Non-pigmented ciliary epithelial cell (primary cell): ENCODE measurements at regions not wholly inside any gene's neighbourhood (a gene's known extent, or its start where the extent isn't known, plus 50 kb on each side); places are given as distances from the start of the nearest gene placed in this dataset.
"Not testable (repeated sequence)": the region's sequence is repeated elsewhere in the genome, so short reads cannot be mapped to it uniquely, and the experiment has no call there.

ENCODE experiments used
- DNase-seq: peaks from one replicate; pipeline ENCODE4 v3.0.0-alpha.2; 2010; ENCODE audit warnings: low read depth

DNA sequence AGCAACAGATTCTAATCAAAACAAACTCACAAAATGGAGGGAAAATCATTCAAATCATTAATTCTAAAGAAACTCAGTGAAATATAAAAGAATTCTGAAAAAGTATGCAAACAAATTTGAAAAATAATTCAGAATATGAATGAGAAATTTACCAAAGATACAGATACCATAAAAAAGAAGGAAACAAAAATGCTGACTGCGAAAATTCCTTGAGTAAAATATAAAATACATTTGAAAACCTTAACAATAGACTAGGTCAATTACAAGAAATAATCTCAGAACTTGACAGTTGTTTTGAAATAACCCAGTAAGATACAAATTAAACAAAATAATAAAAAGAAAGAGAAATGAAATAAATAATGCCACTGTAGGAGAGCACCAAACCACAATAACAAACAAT, 1289.0 kb downstream of the SLITRK1 start:
- DNase-seq = no peak

DNA sequence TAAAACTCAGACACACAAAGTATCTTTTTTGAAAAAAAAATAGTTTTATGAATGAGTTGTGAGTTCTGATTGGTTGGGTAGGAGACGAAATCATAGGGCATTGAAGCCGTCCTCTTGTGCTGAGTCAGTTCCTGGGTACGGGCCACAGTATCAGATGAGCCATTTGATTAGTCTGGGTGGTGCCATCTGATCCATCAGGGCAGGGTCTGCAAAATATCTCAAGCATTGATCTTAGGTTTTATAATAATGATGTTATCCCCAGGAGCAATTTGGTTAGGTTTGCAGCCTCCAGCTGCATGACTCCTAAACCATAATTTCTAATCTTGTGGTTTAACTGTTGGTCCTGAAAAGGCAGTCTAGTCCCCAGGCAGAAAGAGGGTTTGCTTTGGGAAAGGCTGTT, 1310.6 kb downstream of the SLITRK1 start:
- no peak for DNase-seq

DNA sequence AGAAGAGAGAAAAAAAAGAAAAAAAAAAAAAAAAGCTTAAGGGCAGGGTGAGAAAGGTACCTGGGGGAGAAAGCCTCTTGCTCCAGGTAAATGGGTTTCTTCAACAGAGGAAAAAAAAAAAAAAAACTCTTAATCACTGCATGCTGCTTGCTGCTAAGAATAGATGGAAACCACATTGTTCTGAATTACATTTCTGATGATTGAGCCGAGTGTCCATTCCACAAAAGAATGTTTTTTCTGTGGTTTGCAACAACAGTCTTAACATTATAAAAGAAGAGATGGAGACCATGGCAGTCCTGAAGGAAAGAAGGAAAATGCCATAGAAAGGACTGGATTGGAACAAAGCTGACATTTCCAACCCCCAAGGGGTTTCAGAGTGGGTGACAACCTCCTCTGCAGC, 1312.7 kb downstream of the SLITRK1 start:
- DNase-seq = peak; percentile 1

DNA sequence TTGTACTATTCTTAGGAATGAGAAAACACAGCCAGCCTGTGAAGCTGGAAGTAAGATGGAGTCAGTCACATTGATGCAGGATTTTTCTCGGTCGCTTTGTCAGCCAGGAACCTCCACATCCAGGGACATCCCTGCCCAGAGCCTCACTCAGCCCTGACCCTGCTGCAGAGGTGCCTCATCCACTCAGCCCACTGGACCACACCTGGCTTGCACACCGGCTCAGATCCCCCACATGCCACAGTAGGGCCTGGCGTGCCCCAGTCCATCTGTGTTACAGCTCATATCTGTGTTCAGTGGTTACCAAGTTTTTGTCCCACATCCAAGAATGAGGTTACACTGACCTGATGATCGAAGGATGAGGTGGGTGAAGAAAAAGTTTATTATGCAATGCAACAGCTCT, 1315.4 kb downstream of the SLITRK1 start:
- DNase-seq = no peak

DNA sequence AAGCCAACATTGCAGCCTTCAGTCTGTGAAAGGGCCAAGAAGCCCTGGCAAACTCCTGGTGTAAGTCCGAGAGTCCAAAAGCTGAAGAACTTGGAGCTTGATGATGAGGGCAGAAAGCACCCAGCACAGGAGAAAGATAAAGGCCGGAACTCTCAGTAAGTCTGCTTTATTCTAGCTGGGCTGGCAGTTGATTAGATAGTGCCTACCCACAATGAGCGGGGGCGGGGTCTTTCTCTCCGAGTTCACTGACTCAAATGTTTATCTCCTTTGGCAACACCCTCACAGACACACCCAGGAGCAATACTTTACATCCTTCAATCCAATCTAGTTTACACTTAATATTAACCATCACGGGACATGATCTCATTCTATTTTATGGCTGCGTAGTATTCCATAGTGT, 1317.1 kb downstream of the SLITRK1 start:
- no peak for DNase-seq

GRCh38 chr13:82560889-82561288, 1321.4 kb downstream of the SLITRK1 start:
- no peak for DNase-seq

DNA sequence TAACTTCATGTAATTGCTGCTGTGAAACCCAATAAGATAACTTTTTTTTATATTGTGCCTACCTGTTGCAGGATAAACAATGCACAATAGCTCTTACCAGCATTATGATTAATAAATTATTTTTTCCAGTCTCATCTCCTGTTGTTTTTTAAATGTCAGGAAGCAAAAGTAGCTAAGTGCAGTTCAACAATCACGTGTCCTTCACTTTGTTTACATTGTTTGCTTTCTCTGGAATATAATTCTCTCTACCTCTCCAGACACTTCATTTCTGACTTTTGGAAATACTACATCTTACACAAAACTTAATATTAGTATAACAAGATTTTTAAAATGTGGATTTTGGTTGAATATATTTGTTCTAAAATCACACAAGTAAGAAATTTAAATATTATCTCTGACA, 1359.4 kb downstream of the SLITRK1 start:
- DNase-seq = no peak

DNA sequence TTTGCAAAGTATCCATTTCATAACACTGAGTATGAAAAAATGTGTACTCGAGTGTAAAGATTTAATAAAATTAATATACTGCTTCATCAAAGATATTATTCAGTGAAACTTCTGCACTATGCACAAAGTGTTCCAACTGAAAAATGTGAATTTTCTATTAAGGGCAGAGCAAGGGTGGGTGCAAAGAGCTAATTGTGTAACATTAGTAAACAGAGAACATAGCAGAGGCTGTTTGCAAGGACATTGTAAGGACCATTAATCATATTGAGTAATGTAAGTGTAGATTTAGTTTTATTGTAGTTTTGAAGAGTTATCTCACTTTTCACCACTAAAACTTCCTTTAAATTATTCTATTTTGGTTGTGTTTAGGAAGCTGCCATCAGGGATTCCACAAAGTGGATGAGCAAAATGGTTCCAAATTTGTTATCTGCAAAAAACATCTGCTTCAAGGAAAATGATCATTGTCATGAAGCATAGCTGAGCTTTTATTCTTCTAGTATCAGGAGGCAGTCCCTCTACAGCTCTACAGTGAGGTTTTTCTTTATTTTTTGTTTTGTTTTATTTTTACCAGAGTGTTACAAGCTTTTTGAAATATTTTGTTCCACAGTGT, 1375.4 kb downstream of the SLITRK1 start:
- no peak for DNase-seq

GRCh38 chr13:82501834-82502233, 1380.4 kb downstream of the SLITRK1 start:
- no peak for DNase-seq

DNA sequence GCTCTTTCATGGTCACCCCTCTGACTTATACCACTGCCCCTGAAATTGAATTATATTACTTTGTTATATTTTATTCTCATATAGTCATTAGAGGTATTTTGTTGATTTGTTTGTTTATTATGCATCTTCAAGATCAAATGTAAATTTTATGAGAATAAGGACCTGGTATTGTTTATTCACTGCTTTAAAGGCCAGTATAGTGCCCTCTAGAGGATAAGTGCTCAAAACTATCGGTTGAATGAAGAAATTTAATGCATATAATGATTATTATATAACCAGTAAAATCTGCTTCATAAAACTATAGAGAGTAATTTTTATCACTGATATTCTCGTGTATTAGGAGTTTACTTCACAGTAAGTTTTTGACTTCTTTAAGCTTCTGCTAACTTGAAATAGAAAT, 1401.9 kb downstream of the SLITRK1 start:
- no peak for DNase-seq

GRCh38 chr13:82477436-82477835, 1404.8 kb downstream of the SLITRK1 start:
- no peak for DNase-seq

DNA sequence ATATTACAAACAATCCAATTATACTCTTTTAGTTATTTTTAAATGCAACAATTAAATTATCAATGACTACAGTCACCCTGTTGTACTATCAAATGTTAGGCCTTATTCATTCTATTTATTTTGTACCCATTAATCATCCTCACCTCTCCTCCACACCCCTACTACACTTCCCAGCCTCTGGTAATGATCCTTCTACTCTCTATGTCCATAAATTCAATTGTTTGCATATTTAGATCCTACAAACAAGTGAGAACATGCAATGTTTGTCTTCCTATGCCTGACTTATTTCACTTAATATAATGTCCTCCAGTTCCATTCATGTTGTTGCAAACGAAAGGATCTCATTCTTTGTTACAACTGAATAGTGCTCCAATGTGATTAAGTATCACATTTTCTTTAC, 1414.6 kb downstream of the SLITRK1 start:
- no peak for DNase-seq

DNA sequence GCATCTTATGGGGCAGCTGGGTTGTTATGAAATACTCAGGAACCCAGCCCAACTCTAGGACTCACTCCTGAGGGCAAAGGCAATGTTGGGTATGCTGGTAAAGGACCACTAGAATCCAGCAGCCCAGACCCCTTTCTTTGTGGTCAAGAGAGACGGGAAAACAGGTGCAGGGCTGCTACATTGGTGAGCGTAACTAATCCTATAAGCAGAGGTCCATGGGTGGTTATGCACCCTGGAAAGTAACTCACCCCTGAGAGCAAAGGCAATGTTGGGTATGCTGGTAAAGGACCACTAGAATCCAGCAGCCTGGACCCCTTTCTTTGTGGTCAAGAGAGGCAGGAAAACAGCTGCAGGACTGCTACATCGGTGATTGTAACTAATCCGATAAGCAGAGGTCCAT, 1422.7 kb downstream of the SLITRK1 start:
- not testable (repeated sequence) for DNase-seq

- no peak for DNase-seq
Measured at GRCh38 chr13:82458169-82458568, 1424.1 kb downstream of the SLITRK1 start.

GRCh38 chr13:82457548-82457947, 1424.7 kb downstream of the SLITRK1 start:
- not testable (repeated sequence) for DNase-seq

GRCh38 chr13:82447416-82448077, 1434.7 kb downstream of the SLITRK1 start:
- DNase-seq = no peak

- DNase-seq = no peak
Measured at GRCh38 chr13:82439159-82439904, 1442.9 kb downstream of the SLITRK1 start.

DNA sequence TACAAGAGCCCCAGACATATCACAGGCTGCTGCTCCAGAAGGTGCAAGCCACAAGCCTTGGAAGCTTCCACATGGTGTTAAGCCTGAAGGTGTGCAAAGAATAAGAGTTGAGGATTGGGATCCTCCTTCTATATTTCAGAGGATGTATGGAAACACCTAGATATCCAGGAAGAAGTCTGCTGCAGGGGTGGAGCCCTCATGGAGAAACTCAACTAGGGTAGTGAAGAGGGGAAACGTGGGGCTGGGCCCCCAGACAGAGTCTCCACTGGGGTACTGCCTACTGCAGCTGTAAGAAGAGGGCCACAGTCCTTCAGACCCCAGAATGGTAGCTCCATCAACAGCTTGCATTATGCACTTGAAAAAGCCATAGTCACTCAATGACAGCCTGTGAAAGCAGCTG, 1444.0 kb downstream of the SLITRK1 start:
- DNase-seq = no peak

DNA sequence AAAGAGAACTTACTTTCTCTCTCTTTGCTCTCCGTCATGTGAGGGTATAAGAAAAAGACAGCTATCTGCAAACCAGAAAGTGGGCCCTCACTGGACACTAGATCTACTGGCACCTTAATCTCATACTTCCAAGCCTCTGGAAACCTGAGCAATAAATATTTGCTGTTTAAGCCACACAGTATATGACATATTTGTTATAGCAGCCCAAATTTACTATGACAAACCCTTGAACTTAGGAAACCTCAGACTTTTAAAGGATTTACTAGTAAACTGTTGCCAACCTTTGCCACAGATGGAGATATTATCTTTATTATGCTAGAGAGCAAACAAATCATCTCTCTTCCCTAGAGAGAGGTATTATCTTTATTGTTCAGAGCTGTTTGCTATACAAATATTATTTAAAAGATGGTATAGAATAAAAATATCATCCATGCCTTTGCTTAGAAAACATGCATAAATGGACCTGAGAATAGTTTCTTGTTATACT, 1446.1 kb downstream of the SLITRK1 start:
- DNase-seq = no peak

- DNase-seq = no peak
Measured at GRCh38 chr13:82432949-82433348, 1449.3 kb downstream of the SLITRK1 start.

- DNase-seq = no peak
Measured at GRCh38 chr13:82412749-82413148, 1469.5 kb downstream of the SLITRK1 start.

DNA sequence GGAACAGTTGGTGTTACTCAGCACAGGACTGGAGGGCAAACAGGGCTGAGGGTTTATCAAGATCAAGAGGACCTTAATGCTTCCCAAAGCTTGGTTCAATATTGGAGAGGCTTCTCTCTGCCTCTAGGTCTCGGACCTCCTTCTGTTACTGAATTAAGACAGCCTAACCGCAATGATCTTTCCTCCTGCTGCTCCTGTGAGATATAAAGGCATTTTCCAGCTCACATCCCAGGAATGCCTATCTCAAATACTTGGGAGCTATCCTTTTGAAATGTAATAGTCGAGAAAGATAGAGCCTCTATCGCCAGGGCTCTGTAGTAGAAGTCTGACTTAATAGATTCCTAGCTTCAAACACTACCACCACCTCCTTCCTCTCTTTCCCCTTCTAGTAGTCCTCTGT, 1475.0 kb downstream of the SLITRK1 start:
- DNase-seq = no peak

GRCh38 chr13:82374719-82375118, 1507.6 kb downstream of the SLITRK1 start:
- no peak for DNase-seq
